Right lobe of liver (tissue), 6 donors: ENCODE measurements at regions not wholly inside any gene's neighbourhood (a gene's known extent, or its start where the extent isn't known, plus 50 kb on each side); places are given as distances from the start of the nearest gene placed in this dataset.
A peak's percentile ranks its signal among the peaks of the same experiment; 100 is the strongest.

Source experiments
- ATAC-seq, 4 donors: fragments of 200-7000 bp; cut with Tn5 transposase; one replicate each; pipeline ENCODE4 v1.9.1; 2020; ENCODE audit warnings: mild to moderate bottlenecking in 4 of 4, moderate library complexity in 4 of 4
- DNase-seq, 3 donors: peaks; one replicate each; pipeline ENCODE4 v3.0.0-alpha.2; 2020
- H3K27ac ChIP-seq, 3 donors: fragments of 200-600 bp; one replicate each; pipeline ENCODE4 v1.8.0; 2022
- H3K27me3 ChIP-seq, 2 donors: fragments of 200-600 bp; one replicate each; pipeline ENCODE4 v1.8.0; 2022
- H3K36me3 ChIP-seq, 4 donors: fragments of 200-600 bp; sonication (generic) in 1 of 4; one replicate each; pipeline versions ENCODE4 v1.5.1 to v1.8.0; 2017 to 2022; ENCODE audit warnings: control low read depth in 1 of 4
- H3K4me1 ChIP-seq, 4 donors: fragments of 200-600 bp; sonication (generic) in 1 of 4; one replicate each; pipeline versions ENCODE4 v1.5.1 to v1.8.0; 2017 to 2022; ENCODE audit warnings: control low read depth in 1 of 4
- H3K4me3 ChIP-seq, 3 donors: fragments of 200-600 bp; one replicate each; pipeline ENCODE4 v1.8.0; 2022
- H3K9me3 ChIP-seq, 4 donors: fragments of 200-600 bp; sonication (generic) in 1 of 4; one replicate each; pipeline versions ENCODE4 v1.5.1 to v1.8.0; 2017 to 2022; ENCODE audit warnings: control low read depth in 1 of 4
- POLR2A ChIP-seq: fragments of 450-650 bp; IDR thresholded peaks from one replicate; pipeline ENCODE4 v1.6.1; 2017; ENCODE audit warnings: antibody characterized with exemption, mild to moderate bottlenecking
- WGBS: methylation state at CpG from one replicate; pipeline ENCODE4 v1.1.6; 2018; ENCODE audit warnings: low coverage, low lambda C conversion rate; ENCODE audit not compliant: insufficient coverage; ENCODE audit errors: missing lambda C conversion rate; 5-methylcytosine and 5-hydroxymethylcytosine counted together
- intact Hi-C, 2 donors: fragments of 100-400 bp; cut with DNase I; formaldehyde crosslinking; loops; one replicate each; pipeline versions ENCODE4 v1.11.2 to v1.14.1; 2022
- TF ChIP-seq, protein P1 (sequence below), 4 donors: fragments of 200-600 bp in 3 of 4; fragments of 450-650 bp in 1 of 4; IDR thresholded peaks; one replicate each; pipeline versions ENCODE4 v1.5.1 to v1.8.0; 2016 to 2022; ENCODE audit warnings: antibody characterized with exemption in 4 of 4, mild to moderate bottlenecking in 2 of 4
- donor health status: DM: no; HTN: yes; CAD: no.
- donor health status: DM: no; HTN: no; CAD: no.
- donor health status: DM: no; HTN: no; CAD: no.
- donor health status: DM: no; HTN: yes; CAD: no.
- donor health status: DM: no; HTN: yes; CAD: no.

GRCh38 chr6:68575765-68576439 is 59.2 kb upstream of the ADGRB3 start:
- no peak for DNase-seq
- 10% methylated on average over 5 of the region's 14 CpGs for WGBS

DNA sequence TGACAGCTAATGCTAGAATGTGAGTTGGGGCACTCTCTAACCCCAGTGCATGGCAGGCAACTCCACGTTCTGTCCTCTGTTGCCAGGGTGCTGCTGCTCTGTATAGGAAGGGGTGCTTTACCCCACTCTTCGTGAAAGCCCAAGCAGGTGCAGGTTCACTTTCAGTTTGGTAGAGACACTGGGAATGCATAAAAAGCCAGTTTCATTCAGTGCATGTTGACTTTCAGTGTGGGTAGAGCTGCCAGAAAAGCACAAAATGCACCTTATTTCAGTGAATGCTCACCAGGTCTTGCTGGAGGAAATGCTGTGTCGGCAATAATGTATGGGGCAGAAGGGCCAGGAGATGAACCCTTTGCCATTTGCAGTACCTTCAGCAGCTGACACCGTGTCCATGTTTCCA is 62.1 kb upstream of the ADGRB3 start:
- Histone ChIP-seq H3K27ac (no peak overlapping the region), H3K4me3 (no peak overlapping the region), H3K9me3 (no peaks in the 10 kb centered on the region), H3K36me3 (no peaks in the 10 kb centered on the region), H3K4me1 (no peaks in the 10 kb centered on the region), H3K27me3 (no peaks in the 10 kb centered on the region)
- WGBS: 71% methylated on average over 3 of the region's 4 CpGs
- TF ChIP-seq, protein P1, sequence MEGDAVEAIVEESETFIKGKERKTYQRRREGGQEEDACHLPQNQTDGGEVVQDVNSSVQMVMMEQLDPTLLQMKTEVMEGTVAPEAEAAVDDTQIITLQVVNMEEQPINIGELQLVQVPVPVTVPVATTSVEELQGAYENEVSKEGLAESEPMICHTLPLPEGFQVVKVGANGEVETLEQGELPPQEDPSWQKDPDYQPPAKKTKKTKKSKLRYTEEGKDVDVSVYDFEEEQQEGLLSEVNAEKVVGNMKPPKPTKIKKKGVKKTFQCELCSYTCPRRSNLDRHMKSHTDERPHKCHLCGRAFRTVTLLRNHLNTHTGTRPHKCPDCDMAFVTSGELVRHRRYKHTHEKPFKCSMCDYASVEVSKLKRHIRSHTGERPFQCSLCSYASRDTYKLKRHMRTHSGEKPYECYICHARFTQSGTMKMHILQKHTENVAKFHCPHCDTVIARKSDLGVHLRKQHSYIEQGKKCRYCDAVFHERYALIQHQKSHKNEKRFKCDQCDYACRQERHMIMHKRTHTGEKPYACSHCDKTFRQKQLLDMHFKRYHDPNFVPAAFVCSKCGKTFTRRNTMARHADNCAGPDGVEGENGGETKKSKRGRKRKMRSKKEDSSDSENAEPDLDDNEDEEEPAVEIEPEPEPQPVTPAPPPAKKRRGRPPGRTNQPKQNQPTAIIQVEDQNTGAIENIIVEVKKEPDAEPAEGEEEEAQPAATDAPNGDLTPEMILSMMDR (IDR thresholded peaks at IDR 0.05): no peak
- TF ChIP-seq POLR2A: no peak
- intact Hi-C loops: no loop called here
- ATAC-seq (no peak), DNase-seq (no peak)

More at GRCh38 chr6:68575765-68576439, 59.2 kb upstream of the ADGRB3 start:
- Histone ChIP-seq H3K9me3 (no peaks in the 10 kb centered on the region), H3K27ac (no peak overlapping the region), H3K4me1 (no peaks in the 10 kb centered on the region), H3K36me3 (no peaks in the 10 kb centered on the region), H3K4me3 (no peak overlapping the region), H3K27me3 (no peaks in the 10 kb centered on the region)
- TF ChIP-seq POLR2A: no peak
- TF ChIP-seq, protein P1 (IDR thresholded peaks at IDR 0.05): no peak
- intact Hi-C loops: no loop called here
- ATAC-seq: peak in 3 of 4 donors; percentile 27 to 35 (median 29)

DNA sequence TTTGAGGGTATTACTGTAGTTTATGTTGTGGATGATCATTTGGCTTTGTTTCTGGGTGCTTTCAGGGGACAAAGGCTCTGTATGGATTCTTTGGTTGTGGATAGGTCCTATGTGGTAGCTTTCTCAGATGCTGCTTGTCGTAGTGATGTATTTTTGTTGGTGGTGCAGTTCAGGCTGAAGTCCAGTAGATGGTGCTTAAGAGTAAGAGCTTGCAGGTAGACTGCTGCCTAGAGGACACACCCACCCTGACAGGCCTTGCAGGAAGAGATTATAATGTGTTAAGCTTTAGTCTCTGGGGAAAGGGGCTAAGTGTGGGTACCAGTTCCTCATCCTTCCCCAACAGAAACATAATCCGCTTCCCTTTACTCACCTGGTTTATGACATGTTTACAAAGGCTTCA is 62.6 kb upstream of the ADGRB3 start:
- H3K36me3 ChIP-seq: no peaks in the 10 kb centered on the region
- ATAC-seq (peak; percentile 82 to 90 (median 86)), DNase-seq (peak in 1 of 3 donors; percentile 49)
- H3K9me3 ChIP-seq: no peaks in the 10 kb centered on the region
- intact Hi-C loops: no loop called here
- no peaks in the 10 kb centered on the region for H3K4me1 ChIP-seq
- no peaks in the 10 kb centered on the region for H3K27me3 ChIP-seq
- H3K4me3 ChIP-seq: no peak overlapping the region
- no peak overlapping the region for H3K27ac ChIP-seq
- WGBS: 48% methylated on average over 2 of the region's 2 CpGs
- TF ChIP-seq, protein P1 (IDR thresholded peaks at IDR 0.05): peak; percentile 34 to 56 (median 42)
- TF ChIP-seq POLR2A: no peak

GRCh38 chr6:68559716-68560115 is 75.4 kb upstream of the ADGRB3 start:
- WGBS: 43% methylated on average over 5 of the region's 5 CpGs
- H3K36me3 ChIP-seq: no peaks in the 10 kb centered on the region
- TF ChIP-seq POLR2A: no peak
- TF ChIP-seq, protein P1 (IDR thresholded peaks at IDR 0.05): no peak
- no peaks in the 10 kb centered on the region for H3K4me1 ChIP-seq
- DNase-seq (no peak), ATAC-seq (no peak)
- no peak overlapping the region for H3K27ac ChIP-seq
- intact Hi-C loops: no loop called here
- no peaks in the 10 kb centered on the region for H3K9me3 ChIP-seq
- no peak overlapping the region for H3K4me3 ChIP-seq
- no peaks in the 10 kb centered on the region for H3K27me3 ChIP-seq
